Right renal cortex interstitium (tissue), 3 donors: ENCODE measurements at regions not wholly inside any gene's neighbourhood (a gene's known extent, or its start where the extent isn't known, plus 50 kb on each side); places are given as distances from the start of the nearest gene placed in this dataset.

ENCODE experiments used
- DNase-seq, 3 donors: peaks; one replicate each; pipeline ENCODE4 v3.0.0-alpha.2; 2013; ENCODE audit warnings: low read depth in 3 of 3, low spot score in 2 of 3

DNA sequence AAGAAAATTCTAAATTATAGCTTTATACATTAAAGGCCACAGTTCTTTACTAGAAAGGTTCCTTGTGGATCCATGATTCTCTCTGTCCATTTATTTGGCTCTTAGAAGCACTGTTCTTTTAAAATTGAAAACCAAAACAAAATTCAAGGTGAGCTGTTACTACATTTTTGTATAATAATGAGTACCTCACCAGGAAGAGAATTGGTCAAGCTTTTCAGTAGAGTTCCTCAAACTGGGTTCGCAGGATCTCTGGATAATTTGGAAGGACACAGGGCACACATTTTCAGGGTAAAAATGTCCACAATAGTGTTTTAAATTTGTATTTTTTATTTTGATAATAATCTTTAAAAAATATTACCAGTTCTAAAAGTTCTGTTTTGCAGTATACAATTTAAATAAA, 93.0 kb downstream of the PPP1R3A start:
- DNase-seq: no peak

DNA sequence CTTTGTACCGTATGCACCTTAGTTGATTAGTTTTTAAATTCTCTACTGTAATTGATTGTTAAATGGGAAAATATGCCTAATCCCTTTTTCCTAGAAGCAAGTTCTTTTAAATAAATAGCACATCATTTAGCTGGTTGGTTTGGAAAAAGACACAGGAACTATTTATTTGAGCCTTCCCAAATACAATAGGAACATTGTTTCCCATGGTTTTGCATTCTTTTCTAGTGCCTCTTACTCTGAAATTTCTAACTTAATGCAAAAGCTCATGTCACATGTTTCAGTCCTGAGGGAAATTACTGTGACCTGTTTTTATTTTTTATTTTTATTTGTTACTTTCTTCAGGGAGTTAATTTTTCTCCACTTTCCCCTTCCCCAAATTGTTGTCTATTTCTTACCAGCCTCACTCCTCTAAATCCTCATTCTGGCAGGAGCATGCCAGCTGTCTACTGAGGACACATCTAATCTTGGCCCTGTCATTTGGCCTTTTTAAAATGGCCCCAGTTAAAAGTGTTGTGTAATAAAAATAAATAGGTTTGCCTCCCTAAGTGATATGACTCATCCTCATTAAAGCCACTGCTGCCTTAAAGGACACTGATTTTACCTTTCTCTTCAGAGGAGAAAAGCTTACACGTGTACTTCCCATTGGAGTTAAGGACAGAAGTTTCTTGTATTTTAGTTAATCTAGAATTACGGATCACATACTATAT, 94.5 kb downstream of the PPP1R3A start:
- DNase-seq: no peak

DNA sequence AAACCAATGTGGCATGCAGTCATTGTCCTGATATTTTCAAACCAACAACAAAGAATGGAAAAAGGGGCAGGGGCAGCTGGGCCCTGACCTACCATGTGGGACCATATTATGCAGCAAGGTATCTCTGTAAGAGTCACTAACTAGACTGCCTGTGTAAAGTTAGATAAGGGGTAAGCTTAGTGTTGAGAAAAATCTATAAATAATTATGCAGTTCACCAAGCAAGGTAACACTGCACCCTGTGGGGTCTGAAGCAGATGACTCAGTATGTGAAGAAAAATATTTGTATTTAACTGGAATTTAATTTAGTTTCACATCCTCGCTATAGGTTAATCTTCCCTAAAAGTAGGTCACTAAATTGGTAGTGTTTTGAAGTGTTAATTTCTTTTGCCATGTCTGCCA, 99.3 kb downstream of the PPP1R3A start:
- no peak for DNase-seq

- no peak for DNase-seq
These were observed 102.2 kb downstream of the PPP1R3A start for GRCh38 chr7:113816639-113817038.

GRCh38 chr7:113813471-113813870, 105.3 kb downstream of the PPP1R3A start:
- no peak for DNase-seq

DNA sequence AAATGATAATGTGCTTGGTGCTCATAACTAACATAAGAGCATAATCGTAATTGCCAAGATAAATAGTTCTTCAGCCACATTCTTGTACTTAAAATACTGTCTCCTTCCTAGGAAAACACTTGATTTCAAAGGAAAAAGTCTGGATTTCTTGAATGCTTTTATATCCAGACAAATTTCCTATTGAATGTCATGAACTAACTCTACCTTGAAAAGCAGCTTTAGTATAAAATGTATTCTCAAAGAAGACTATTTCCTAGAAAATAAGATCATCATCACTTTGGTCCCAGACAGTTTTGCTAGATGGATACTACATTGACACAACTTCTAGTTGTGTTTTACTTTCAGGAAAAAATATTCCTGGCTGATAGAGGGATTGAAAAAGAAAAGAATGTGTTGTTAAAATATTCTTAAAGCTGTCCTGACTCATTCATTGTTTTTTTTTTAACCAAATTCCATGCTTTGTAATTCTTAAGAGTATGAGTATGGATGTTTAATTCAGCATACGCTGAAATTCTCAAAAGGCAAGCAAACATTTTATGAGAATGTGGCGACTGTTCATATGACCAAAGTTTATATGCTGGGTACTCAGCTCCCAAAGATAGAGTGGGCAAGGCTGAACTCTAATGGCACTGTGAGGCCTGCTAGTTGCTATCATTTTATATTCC, 106.1 kb downstream of the PPP1R3A start:
- DNase-seq: no peak

- no peak for DNase-seq
These were observed 108.6 kb downstream of the PPP1R3A start for GRCh38 chr7:113810080-113810744.

- no peak for DNase-seq
These were observed 109.2 kb downstream of the PPP1R3A start for GRCh38 chr7:113809581-113809980.

GRCh38 chr7:113806633-113807327, 112.0 kb downstream of the PPP1R3A start:
- no peak for DNase-seq

DNA sequence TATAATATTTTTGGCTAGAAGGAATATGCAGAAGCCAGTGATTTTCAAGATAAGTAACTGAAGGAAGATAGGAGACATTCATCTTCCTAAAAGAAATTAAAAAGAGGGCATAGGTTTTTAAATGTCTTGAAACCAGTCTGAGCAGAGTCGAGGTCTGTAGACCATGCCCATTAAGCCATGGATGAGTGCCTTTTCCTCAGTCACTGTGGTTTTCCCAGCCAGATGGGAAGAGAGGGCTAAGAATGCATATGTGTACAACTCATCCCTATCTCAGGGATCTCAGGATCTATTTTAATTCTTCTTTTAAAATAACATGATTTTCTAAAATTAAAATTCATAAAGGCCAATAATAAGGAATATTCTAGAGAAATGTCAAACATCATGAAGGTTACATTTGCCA, 112.8 kb downstream of the PPP1R3A start:
- DNase-seq: no peak

DNA sequence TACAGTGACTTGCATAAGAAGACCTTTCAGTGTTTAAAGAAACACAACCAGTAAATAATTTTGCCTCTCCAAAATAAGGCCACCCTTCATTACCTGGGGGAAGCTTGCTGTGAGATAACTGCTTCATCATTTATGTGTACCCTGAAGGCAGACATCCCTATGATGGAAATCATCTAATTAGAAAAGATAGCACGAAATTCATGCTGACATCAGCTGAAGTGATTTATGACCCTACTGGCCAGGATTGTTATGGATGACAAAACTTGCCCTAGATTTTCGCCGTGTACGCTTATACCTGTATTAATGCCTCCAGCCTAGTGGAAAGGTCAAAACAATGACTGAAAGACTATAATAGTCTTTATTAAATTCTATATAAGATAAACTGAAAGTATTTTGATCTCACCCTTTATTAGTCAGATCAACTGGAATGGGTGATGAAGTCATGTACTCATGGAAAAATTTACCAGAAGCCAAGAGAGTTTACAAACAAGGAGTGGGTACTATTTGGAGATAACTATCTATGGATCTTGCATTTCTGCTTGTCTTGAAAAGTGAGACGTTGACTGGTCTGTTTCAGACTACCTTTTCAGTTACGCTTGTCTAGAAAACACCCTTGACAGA, 114.2 kb downstream of the PPP1R3A start:
- no peak for DNase-seq

- DNase-seq: no peak
These were observed 117.1 kb downstream of the PPP1R3A start for GRCh38 chr7:113801751-113802150.

DNA sequence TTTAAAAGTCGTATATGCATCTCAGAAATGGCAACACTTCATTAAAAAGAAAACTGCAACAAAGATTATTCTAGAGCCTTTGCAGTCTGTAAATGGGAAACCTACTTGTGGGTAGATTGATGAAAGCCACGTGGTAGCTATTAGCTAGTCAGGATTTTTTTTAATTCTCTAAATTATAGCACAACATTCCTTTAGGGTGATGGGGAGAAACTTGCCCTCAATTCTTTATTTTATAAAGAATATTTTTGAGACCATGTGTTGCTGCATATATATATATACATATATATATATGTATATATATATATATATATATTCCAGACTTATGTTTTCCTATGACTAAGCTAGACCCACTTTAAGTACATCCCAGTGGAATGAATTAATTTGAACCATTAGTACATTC, 118.0 kb downstream of the PPP1R3A start:
- DNase-seq: no peak

- no peak for DNase-seq
These were observed 118.9 kb downstream of the PPP1R3A start for GRCh38 chr7:113799896-113800295.

DNA sequence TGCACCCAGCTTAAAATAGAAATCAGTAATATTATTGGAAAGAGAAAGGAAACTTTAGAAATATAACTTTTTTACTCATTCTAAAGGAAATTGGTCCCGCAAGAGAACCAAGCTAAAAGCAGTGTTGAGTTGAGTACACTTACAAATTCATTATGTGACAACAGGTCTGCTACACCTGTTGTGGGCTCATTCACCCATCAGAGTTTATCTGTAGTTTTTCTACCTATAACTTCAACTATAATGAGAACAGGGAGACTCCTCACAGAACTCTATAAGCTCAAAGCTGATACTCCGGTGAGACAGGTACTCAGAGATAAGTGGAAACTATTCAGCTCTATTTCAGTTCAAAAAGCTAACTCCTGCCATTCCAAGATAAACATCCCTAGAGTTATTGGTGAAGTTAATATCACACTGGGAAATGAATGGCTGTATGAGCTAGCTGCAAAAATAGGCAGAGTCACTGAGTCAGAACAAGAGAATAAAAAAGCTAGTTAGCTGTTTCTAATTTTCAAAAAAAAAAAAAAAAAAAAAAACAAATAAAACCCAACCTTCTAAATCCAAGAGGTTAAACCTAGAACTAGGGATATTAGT, 121.3 kb downstream of the PPP1R3A start:
- no peak for DNase-seq

- no peak for DNase-seq
These were observed 122.3 kb downstream of the PPP1R3A start for GRCh38 chr7:113796557-113796956.

DNA sequence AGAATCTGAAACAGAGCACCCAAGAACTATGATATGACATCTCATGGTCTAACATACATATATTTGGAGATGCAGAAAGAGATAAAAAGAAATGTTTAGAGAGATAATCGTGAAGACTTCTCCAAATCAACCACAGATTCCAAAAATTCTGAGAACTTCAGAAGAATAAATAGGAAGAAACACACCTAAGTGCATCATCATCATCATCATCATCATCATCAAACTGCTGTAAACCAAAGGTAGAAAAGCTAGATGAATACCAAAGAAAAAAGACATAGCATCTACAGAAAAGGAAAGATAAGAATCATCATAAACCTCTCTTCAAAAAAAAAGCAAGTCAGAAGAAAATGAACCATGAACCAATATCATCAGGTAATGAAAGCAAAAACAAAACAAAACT, 124.2 kb downstream of the PPP1R3A start:
- DNase-seq: no peak

DNA sequence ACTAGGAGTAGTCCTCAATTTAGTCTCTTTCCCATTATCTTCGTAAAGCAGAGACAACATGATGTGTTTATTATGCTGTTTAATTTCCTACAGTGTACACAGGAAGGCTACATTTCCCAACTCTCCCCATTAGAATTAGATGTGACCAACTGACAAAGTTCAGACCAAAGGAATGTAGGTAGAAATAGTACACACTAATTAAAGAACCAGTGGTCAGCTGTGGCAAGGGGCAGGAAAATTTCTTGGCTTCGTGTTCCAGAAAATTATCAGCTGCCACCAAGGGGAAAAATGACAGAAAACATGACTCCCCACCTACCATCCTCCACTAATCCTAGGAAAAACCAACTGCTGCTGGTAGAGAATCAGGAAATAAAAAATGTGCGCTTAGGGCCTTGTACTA, 125.6 kb downstream of the PPP1R3A start:
- no peak for DNase-seq

DNA sequence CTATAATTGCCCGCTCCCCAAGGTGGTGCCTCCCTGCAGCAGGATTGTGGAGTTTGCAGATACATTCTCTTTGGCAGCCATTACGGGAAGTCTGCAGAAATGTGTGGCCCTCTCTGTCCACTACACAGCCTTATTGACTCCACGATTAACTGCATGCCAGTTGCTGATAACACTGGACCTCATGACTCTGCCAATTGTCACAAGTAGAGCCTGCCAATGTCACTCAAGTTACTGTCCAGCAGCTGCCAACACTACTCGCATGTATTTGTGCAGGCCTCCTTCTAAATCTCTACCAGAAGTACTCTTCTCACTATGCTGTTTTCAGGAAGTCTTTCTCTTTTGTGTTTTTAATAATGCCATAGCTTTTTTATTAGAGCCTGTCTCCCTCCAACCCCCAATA, 128.8 kb downstream of the PPP1R3A start:
- no peak for DNase-seq

DNA sequence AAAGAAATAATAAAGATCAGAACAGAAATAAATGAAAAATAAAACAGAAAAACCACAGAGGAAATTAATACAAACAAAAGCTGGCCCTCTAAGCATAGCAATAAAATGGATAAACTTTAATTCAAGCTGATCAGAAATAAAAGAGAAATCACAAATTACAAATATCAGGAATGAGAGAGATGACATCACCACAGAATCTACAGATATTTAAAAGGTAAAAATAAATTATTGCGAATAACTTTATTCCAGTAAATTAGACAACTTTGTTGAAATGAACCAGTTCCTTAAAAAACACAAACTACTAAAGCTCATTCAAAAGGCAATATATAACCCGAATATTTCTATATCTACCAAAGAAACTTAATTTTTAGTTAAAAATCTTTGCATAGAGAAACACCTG, 131.7 kb downstream of the PPP1R3A start:
- DNase-seq: no peak

GRCh38 chr7:113784956-113785355, 133.9 kb downstream of the PPP1R3A start:
- no peak for DNase-seq
